Suppressor macrophage (primary cell): ENCODE measurements at regions not wholly inside any gene's neighbourhood (a gene's known extent, or its start where the extent isn't known, plus 50 kb on each side); places are given as distances from the start of the nearest gene placed in this dataset.
"Not testable (repeated sequence)": the region's sequence is repeated elsewhere in the genome, so short reads cannot be mapped to it uniquely, and the experiment has no call there.

Source experiments
- DNase-seq, 4 experiments: peaks; one replicate each; pipeline ENCODE4 v3.0.0-alpha.2; 2020 to 2022

- DNase-seq: no peak
These were observed 101.4 kb downstream of the TNFRSF13B start for GRCh38 chr17:16870253-16871245.

GRCh38 chr17:16869531-16870252, 102.2 kb downstream of the TNFRSF13B start:
- DNase-seq: not testable (repeated sequence)

- DNase-seq: not testable (repeated sequence)
These were observed 103.3 kb downstream of the TNFRSF13B start for GRCh38 chr17:16868616-16869015.

- DNase-seq: not testable (repeated sequence)
These were observed 104.4 kb downstream of the TNFRSF13B start for GRCh38 chr17:16867545-16867944.

GRCh38 chr17:16866841-16867240, 105.1 kb downstream of the TNFRSF13B start:
- not testable (repeated sequence) for DNase-seq

- no peak for DNase-seq
These were observed 105.5 kb downstream of the TNFRSF13B start for GRCh38 chr17:16866436-16866835.

GRCh38 chr17:16865704-16866103, 106.2 kb downstream of the TNFRSF13B start:
- not testable (repeated sequence) for DNase-seq

- not testable (repeated sequence) for DNase-seq
These were observed 106.8 kb downstream of the TNFRSF13B start for GRCh38 chr17:16865077-16865613.

GRCh38 chr17:16864462-16865076, 107.3 kb downstream of the TNFRSF13B start:
- DNase-seq: not testable (repeated sequence)

GRCh38 chr17:16861152-16861551, 110.8 kb downstream of the TNFRSF13B start:
- DNase-seq: not testable (repeated sequence)

GRCh38 chr17:16860467-16860866, 111.5 kb downstream of the TNFRSF13B start:
- not testable (repeated sequence) for DNase-seq

GRCh38 chr17:16859515-16859914, 112.4 kb downstream of the TNFRSF13B start:
- not testable (repeated sequence) for DNase-seq

- DNase-seq: not testable (repeated sequence)
These were observed 114.2 kb downstream of the TNFRSF13B start for GRCh38 chr17:16857746-16858145.

- DNase-seq: not testable (repeated sequence)
These were observed 115.1 kb downstream of the TNFRSF13B start for GRCh38 chr17:16856846-16857245.

GRCh38 chr17:16856171-16856570, 115.7 kb downstream of the TNFRSF13B start:
- DNase-seq: not testable (repeated sequence)

GRCh38 chr17:16854636-16855035, 117.3 kb downstream of the TNFRSF13B start:
- not testable (repeated sequence) for DNase-seq

GRCh38 chr17:16853661-16854320, 118.1 kb downstream of the TNFRSF13B start:
- no peak for DNase-seq

- DNase-seq: not testable (repeated sequence)
These were observed 122.1 kb downstream of the TNFRSF13B start for GRCh38 chr17:16849861-16850260.

GRCh38 chr17:16848997-16849396, 122.9 kb downstream of the TNFRSF13B start:
- not testable (repeated sequence) for DNase-seq

- not testable (repeated sequence) for DNase-seq
These were observed 126.8 kb downstream of the TNFRSF13B start for GRCh38 chr17:16845098-16845497.

GRCh38 chr17:16844669-16845068, 127.2 kb downstream of the TNFRSF13B start:
- not testable (repeated sequence) for DNase-seq

GRCh38 chr17:16843511-16843910, 128.4 kb downstream of the TNFRSF13B start:
- DNase-seq: not testable (repeated sequence)
